ENCODE measurements at regions not wholly inside any gene's neighbourhood (a gene's known extent, or its start where the extent isn't known, plus 50 kb on each side); places are given as distances from the start of the nearest gene placed in this dataset.

- TF ChIP-seq CTCF (IDR thresholded peaks at IDR 0.05; ENCODE audit: low read depth, low read length), result no peak
- H3K4me3 ChIP-seq (ENCODE audit: low read depth, low read length), result no peak overlapping the region
Observed at GRCh38 chr14:62301911-62302310, 539.7 kb downstream of the SNAPC1 start.

GRCh38 chr14:62303437-62303836 lies 541.2 kb downstream of the SNAPC1 start:
- no peak for TF ChIP-seq CTCF (IDR thresholded peaks at IDR 0.05; ENCODE audit: low read depth, low read length)
- H3K4me3 ChIP-seq (ENCODE audit: low read depth, low read length), result no peak overlapping the region

- TF ChIP-seq CTCF (IDR thresholded peaks at IDR 0.05; ENCODE audit: low read depth, low read length), result no peak
- H3K4me3 ChIP-seq (ENCODE audit: low read depth, low read length), result no peak overlapping the region
Observed at GRCh38 chr14:62304257-62304656, 542.0 kb downstream of the SNAPC1 start.

- TF ChIP-seq CTCF (IDR thresholded peaks at IDR 0.05; ENCODE audit: low read depth, low read length), result no peak
Observed at GRCh38 chr14:62307844-62308243, 545.6 kb downstream of the SNAPC1 start.

GRCh38 chr14:62308316-62308715 lies 546.1 kb downstream of the SNAPC1 start:
- TF ChIP-seq CTCF (IDR thresholded peaks at IDR 0.05; ENCODE audit: low read depth, low read length), result no peak
- no peak overlapping the region for H3K4me3 ChIP-seq (ENCODE audit: low read depth, low read length)

More at GRCh38 chr14:62307844-62308243, 545.6 kb downstream of the SNAPC1 start:
- no peak overlapping the region for H3K4me3 ChIP-seq (ENCODE audit: low read depth, low read length)

GRCh38 chr14:62308891-62309290 lies 546.7 kb downstream of the SNAPC1 start:
- H3K4me3 ChIP-seq (ENCODE audit: low read depth, low read length), result no peak overlapping the region
- TF ChIP-seq CTCF (IDR thresholded peaks at IDR 0.05; ENCODE audit: low read depth, low read length), result no peak

- TF ChIP-seq CTCF (IDR thresholded peaks at IDR 0.05; ENCODE audit: low read depth, low read length), result no peak
- no peak overlapping the region for H3K4me3 ChIP-seq (ENCODE audit: low read depth, low read length)
Observed at GRCh38 chr14:62313212-62313611, 551.0 kb downstream of the SNAPC1 start.
